ENCODE measurements at regions not wholly inside any gene's neighbourhood (a gene's known extent, or its start where the extent isn't known, plus 50 kb on each side); places are given as distances from the start of the nearest gene placed in this dataset.

DNA sequence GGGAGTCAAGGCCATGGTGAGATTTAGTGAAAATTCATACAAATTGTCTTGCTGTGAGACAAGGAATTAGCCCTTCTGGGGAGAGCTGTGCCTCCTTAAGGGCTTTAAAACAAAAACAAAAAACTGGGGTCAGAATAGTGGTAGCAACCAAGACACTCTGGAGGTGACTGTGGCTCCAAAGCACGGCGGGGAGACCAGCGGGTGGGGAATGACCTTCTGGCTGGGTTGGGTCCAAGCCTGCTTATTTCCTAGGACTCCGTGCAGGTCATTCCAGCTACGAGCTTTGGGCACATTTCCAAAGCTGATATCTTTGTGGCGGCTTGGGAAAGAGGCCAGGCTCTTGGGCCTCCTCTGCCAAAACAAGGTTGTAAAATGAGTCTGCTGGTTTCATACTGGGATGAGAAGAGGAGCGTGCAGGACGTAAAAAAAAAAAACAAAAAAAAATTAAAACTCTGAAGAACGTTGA, 348.3 kb downstream of the UQCRFS1 start:
- intact Hi-C loops (cut with micrococcal nuclease; ENCODE audit: unreplicated experiment), result no loop called here
- BruUV-seq (replicated peaks), result no TSS peak
- Mint-ChIP-seq H3K4me3 (ENCODE audit: low read depth, unreplicated experiment) (no peak overlapping the region), H3K36me3 (ENCODE audit: insufficient read depth, unreplicated experiment) (no peaks in the 10 kb centered on the region), H3K27me3 (ENCODE audit: unreplicated experiment) (no peaks in the 10 kb centered on the region), H3K4me1 (ENCODE audit: low read depth, unreplicated experiment) (peaks cover 16% of the 10 kb centered on the region), H3K27ac (ENCODE audit: unreplicated experiment) (no peak overlapping the region), H3K9me3 (ENCODE audit: low read depth, unreplicated experiment) (peaks cover 10% of the 10 kb centered on the region)
- TF ChIP-seq, protein P1, sequence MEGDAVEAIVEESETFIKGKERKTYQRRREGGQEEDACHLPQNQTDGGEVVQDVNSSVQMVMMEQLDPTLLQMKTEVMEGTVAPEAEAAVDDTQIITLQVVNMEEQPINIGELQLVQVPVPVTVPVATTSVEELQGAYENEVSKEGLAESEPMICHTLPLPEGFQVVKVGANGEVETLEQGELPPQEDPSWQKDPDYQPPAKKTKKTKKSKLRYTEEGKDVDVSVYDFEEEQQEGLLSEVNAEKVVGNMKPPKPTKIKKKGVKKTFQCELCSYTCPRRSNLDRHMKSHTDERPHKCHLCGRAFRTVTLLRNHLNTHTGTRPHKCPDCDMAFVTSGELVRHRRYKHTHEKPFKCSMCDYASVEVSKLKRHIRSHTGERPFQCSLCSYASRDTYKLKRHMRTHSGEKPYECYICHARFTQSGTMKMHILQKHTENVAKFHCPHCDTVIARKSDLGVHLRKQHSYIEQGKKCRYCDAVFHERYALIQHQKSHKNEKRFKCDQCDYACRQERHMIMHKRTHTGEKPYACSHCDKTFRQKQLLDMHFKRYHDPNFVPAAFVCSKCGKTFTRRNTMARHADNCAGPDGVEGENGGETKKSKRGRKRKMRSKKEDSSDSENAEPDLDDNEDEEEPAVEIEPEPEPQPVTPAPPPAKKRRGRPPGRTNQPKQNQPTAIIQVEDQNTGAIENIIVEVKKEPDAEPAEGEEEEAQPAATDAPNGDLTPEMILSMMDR (IDR thresholded peaks at IDR 0.05; ENCODE audit: unreplicated experiment), result no peak
- CTCF ChIA-PET, result no interaction called here
- DNase-seq, result no peak

DNA sequence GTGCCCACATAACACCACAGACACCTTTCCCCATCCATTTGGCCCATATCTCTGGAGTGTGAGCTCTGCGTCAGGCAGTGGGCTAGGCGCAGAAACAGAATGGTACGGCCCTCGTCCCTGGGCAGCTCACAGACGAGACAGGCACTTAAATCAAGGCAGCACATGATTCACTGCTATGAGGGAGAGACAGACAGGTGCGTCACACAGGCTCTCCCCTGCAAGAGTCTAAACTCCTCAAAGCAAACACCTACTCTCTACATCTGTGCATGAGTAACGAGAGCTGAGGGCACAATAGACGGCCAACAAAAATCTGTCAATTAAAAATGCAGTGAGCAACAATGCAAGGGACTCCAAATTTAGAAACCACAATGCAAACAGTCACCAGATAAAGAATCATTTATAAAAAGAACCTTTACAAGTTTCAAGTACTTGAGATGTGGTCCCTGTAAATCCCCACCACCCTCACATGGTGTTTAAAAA, 348.9 kb downstream of the UQCRFS1 start:
- CTCF ChIA-PET, result no interaction called here

DNA sequence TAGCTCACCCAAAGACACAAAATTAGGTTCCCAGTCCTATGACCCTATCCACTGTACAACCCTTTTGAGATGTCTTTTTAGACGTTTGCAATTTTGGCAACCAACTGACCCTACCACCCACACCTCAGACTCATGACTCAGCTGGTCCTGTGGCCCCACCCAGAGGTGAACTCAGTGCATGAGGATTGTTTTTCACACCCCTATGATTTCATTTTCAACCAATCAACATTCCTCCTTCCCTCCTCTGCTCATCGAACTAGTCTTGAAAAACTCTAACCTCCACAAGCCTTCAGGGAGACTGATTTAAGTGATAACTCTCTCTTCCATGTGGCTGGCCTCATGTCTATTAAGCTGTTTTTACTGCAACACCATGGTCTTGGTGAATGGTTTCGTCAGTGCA, 350.7 kb downstream of the UQCRFS1 start:
- Mint-ChIP-seq H3K27me3 (ENCODE audit: unreplicated experiment) (no peaks in the 10 kb centered on the region), H3K9me3 (ENCODE audit: low read depth, unreplicated experiment) (peaks cover 2% of the 10 kb centered on the region), H3K4me1 (ENCODE audit: low read depth, unreplicated experiment) (peaks cover 18% of the 10 kb centered on the region), H3K27ac (ENCODE audit: unreplicated experiment) (no peak overlapping the region), H3K4me3 (ENCODE audit: low read depth, unreplicated experiment) (no peak overlapping the region), H3K36me3 (ENCODE audit: insufficient read depth, unreplicated experiment) (no peaks in the 10 kb centered on the region)
- intact Hi-C loops (cut with micrococcal nuclease; ENCODE audit: unreplicated experiment), result loop anchor here (1.0 kb wide), 1 partner anchor 17 kb away; no protein-coding TSS in a partner anchor
- TF ChIP-seq, protein P1 (IDR thresholded peaks at IDR 0.05; ENCODE audit: unreplicated experiment), result no peak
- DNase-seq, result no peak
- BruUV-seq (replicated peaks), result no TSS peak
- CTCF ChIA-PET, result no interaction called here

More for the DNA sequence above, 348.9 kb downstream of the UQCRFS1 start:
- Mint-ChIP-seq H3K36me3 (ENCODE audit: insufficient read depth, unreplicated experiment) (no peaks in the 10 kb centered on the region), H3K9me3 (ENCODE audit: low read depth, unreplicated experiment) (peaks cover 9% of the 10 kb centered on the region), H3K4me3 (ENCODE audit: low read depth, unreplicated experiment) (no peak overlapping the region), H3K4me1 (ENCODE audit: low read depth, unreplicated experiment) (peaks cover 18% of the 10 kb centered on the region), H3K27me3 (ENCODE audit: unreplicated experiment) (no peaks in the 10 kb centered on the region), H3K27ac (ENCODE audit: unreplicated experiment) (no peak overlapping the region)
- TF ChIP-seq, protein P1 (IDR thresholded peaks at IDR 0.05; ENCODE audit: unreplicated experiment), result no peak
- DNase-seq, result no peak
- intact Hi-C loops (cut with micrococcal nuclease; ENCODE audit: unreplicated experiment), result no loop called here
- no TSS peak for BruUV-seq (replicated peaks)

DNA sequence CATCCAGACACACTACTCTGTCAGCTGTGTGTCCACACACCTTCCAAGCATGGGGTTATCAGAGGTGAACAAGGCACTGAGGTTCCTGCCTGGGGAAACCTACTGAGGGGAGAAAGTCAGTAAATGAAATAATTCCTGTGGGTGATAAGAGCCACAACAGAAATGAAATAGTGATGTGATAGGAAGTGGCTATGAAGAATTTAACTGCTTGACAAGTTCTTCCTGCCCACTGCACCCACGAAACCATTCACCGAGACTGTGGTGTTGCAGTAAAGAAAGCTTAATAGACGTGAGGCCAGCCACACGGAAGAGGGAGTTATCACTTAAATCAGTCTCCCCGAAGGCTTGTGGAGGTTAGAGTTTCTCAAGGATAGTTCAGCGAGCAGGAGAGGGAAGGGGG, 353.1 kb downstream of the UQCRFS1 start:
- Mint-ChIP-seq H3K27ac (ENCODE audit: unreplicated experiment) (no peak overlapping the region), H3K4me1 (ENCODE audit: low read depth, unreplicated experiment) (peaks cover 14% of the 10 kb centered on the region), H3K9me3 (ENCODE audit: low read depth, unreplicated experiment) (peaks cover 5% of the 10 kb centered on the region), H3K4me3 (ENCODE audit: low read depth, unreplicated experiment) (no peak overlapping the region), H3K36me3 (ENCODE audit: insufficient read depth, unreplicated experiment) (no peaks in the 10 kb centered on the region), H3K27me3 (ENCODE audit: unreplicated experiment) (no peaks in the 10 kb centered on the region)
- intact Hi-C loops (cut with micrococcal nuclease; ENCODE audit: unreplicated experiment), result loop anchor here (5.0 kb wide), 1 partner anchor 123 kb away; no protein-coding TSS in a partner anchor
- CTCF ChIA-PET, result no interaction called here
- DNase-seq, result no peak
- BruUV-seq (replicated peaks), result no TSS peak
- TF ChIP-seq, protein P1 (IDR thresholded peaks at IDR 0.05; ENCODE audit: unreplicated experiment), result no peak

All from Calu3 (cell line).